Psoas muscle (tissue), 7 donors: ENCODE measurements at regions not wholly inside any gene's neighbourhood (a gene's known extent, or its start where the extent isn't known, plus 50 kb on each side); places are given as distances from the start of the nearest gene placed in this dataset.
"Not testable (repeated sequence)": the region's sequence is repeated elsewhere in the genome, so short reads cannot be mapped to it uniquely, and the experiment has no call there.

Experiments used
- ATAC-seq, 4 donors: fragments of 200-7000 bp; cut with Tn5 transposase; one replicate each; pipeline ENCODE4 v1.9.1; 2020; ENCODE audit warnings: moderate library complexity in 3 of 4, mild to moderate bottlenecking in 2 of 4
- DNase-seq, 2 donors: peaks; one replicate each; pipeline ENCODE4 v3.0.0-alpha.2; 2020
- H3K27ac ChIP-seq: fragments of 200-600 bp; one replicate; pipeline ENCODE4 v1.8.0; 2022
- H3K27me3 ChIP-seq, 3 donors: fragments of 200-600 bp in 1 of 3; one replicate each; pipeline versions ENCODE4 v1.6.1 to v1.8.0; 2013 to 2022; ENCODE audit warnings: low read length in 2 of 3, mild to moderate bottlenecking in 2 of 3, moderate library complexity in 1 of 3; ENCODE audit not compliant: insufficient read depth in 3 of 3
- H3K36me3 ChIP-seq, 2 donors: fragments of 200-600 bp in 1 of 2; one replicate each; pipeline versions ENCODE4 v1.6.1 to v1.8.0; 2013 to 2022; ENCODE audit warnings: low read depth in 1 of 2, mild to moderate bottlenecking in 1 of 2, moderate library complexity in 1 of 2; ENCODE audit not compliant: insufficient read depth in 1 of 2
- H3K4me1 ChIP-seq: fragments of 200-600 bp; one replicate; pipeline ENCODE4 v1.8.0; 2022
- H3K4me3 ChIP-seq: fragments of 200-600 bp; one replicate; pipeline ENCODE4 v1.8.0; 2022; ENCODE audit warnings: mild to moderate bottlenecking
- H3K9me3 ChIP-seq: fragments of 200-600 bp; one replicate; pipeline ENCODE4 v1.8.0; 2022
- WGBS, 3 donors: extraction: QIAGEN DNeasy Blood & Tissue Kit; methylation state at CpG; one replicate each; pipeline versions ENCODE4 v1.1.6 to v1.1.7; 2013; 5-methylcytosine and 5-hydroxymethylcytosine counted together
- intact Hi-C, 2 donors: fragments of 100-400 bp; cut with DNase I; formaldehyde crosslinking; loops; one replicate each; pipeline versions ENCODE4 v1.11.0 to v1.14.2; 2022
- TF ChIP-seq, protein P1 (sequence below): fragments of 200-600 bp; IDR thresholded peaks from one replicate; pipeline ENCODE4 v1.8.0; 2022; ENCODE audit warnings: antibody characterized with exemption
- donor health status: healthy with polysubstance abuse.
- donor health status: DM: no; HTN: no; CAD: no; lungs with moderate emphysema.
- donor health status: Bipolar disorder and iron deficiency.
- donor health status: healthy.
- donor health status: DM: yes; HTN: yes; CAD: no.
- donor health status: DM: no; HTN: no; CAD: no.
- donor health status: DM: yes; HTN: yes; CAD: no.

- Histone ChIP-seq H3K4me3 (no peak overlapping the region), H3K9me3 (no peaks in the 10 kb centered on the region), H3K4me1 (no peaks in the 10 kb centered on the region), H3K36me3 (no peaks in the 10 kb centered on the region), H3K27me3 (no peaks in the 10 kb centered on the region), H3K27ac (no peak overlapping the region)
- ATAC-seq (peak; percentile 33 to 75 (median 64)), DNase-seq (peak; percentile 50 to 68)
- TF ChIP-seq, protein P1, sequence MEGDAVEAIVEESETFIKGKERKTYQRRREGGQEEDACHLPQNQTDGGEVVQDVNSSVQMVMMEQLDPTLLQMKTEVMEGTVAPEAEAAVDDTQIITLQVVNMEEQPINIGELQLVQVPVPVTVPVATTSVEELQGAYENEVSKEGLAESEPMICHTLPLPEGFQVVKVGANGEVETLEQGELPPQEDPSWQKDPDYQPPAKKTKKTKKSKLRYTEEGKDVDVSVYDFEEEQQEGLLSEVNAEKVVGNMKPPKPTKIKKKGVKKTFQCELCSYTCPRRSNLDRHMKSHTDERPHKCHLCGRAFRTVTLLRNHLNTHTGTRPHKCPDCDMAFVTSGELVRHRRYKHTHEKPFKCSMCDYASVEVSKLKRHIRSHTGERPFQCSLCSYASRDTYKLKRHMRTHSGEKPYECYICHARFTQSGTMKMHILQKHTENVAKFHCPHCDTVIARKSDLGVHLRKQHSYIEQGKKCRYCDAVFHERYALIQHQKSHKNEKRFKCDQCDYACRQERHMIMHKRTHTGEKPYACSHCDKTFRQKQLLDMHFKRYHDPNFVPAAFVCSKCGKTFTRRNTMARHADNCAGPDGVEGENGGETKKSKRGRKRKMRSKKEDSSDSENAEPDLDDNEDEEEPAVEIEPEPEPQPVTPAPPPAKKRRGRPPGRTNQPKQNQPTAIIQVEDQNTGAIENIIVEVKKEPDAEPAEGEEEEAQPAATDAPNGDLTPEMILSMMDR: no peak
- intact Hi-C loops: no loop called here
- WGBS, 3 donors: 72 to 75% (median 73%) methylated on average over 3 of the region's 3 CpGs
Observed at GRCh38 chr14:34053666-34054065, 102.8 kb upstream of the EGLN3 start.

GRCh38 chr14:34052658-34053014, 101.8 kb upstream of the EGLN3 start:
- ATAC-seq (peak in 3 of 4 donors; percentile 35 to 51 (median 43)), DNase-seq (peak in 1 of 2 donors; percentile 35)
- H3K27ac ChIP-seq: no peak overlapping the region
- H3K9me3 ChIP-seq: no peaks in the 10 kb centered on the region
- no peaks in the 10 kb centered on the region for H3K4me1 ChIP-seq
- H3K27me3 ChIP-seq: no peaks in the 10 kb centered on the region
- no peaks in the 10 kb centered on the region for H3K36me3 ChIP-seq
- 82 to 98% (median 89%) methylated on average over 5 of the region's 5 CpGs for WGBS, 3 donors
- no peak overlapping the region for H3K4me3 ChIP-seq
- TF ChIP-seq, protein P1: no peak
- intact Hi-C loops: no loop called here

- WGBS, 3 donors: 69 to 81% (median 74%) methylated on average over 5 of the region's 5 CpGs
- Histone ChIP-seq H3K36me3 (no peaks in the 10 kb centered on the region), H3K27ac (no peak overlapping the region), H3K4me3 (no peak overlapping the region), H3K27me3 (no peaks in the 10 kb centered on the region), H3K9me3 (no peaks in the 10 kb centered on the region), H3K4me1 (no peaks in the 10 kb centered on the region)
- intact Hi-C loops: no loop called here
- TF ChIP-seq, protein P1: no peak
- DNase-seq (peak in 1 of 2 donors; percentile 24), ATAC-seq (peak in 3 of 4 donors; percentile 42 to 52 (median 46))
Observed at GRCh38 chr14:34051966-34052657, 101.2 kb upstream of the EGLN3 start.

DNA sequence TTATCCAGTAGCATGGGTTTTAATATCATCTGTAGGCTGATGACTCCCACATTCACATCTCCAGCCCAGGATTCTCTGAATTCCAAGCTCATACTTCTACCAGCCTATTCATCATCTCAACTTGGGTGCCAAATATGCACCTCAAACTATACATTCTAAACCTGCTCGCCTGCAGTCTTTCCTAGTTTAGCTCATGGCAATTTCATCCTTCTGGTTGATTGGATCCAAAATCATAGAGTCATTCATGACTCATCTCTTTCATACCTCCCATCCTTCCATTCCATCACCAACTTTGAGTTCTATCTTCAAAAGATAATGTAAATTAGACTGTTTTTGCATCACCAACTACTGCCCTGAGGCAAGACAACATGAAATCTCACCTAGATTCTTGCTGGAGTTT, 99.7 kb upstream of the EGLN3 start:
- intact Hi-C loops: no loop called here
- Histone ChIP-seq H3K36me3 (no peaks in the 10 kb centered on the region), H3K27ac (no peak overlapping the region), H3K27me3 (no peaks in the 10 kb centered on the region), H3K9me3 (no peaks in the 10 kb centered on the region), H3K4me1 (no peaks in the 10 kb centered on the region), H3K4me3 (no peak overlapping the region)
- WGBS, 3 donors: 97 to 100% (median 98%) methylated on average over 1 of the region's 1 CpG
- no peak for ATAC-seq
- TF ChIP-seq, protein P1: no peak
- no peak for DNase-seq

DNA sequence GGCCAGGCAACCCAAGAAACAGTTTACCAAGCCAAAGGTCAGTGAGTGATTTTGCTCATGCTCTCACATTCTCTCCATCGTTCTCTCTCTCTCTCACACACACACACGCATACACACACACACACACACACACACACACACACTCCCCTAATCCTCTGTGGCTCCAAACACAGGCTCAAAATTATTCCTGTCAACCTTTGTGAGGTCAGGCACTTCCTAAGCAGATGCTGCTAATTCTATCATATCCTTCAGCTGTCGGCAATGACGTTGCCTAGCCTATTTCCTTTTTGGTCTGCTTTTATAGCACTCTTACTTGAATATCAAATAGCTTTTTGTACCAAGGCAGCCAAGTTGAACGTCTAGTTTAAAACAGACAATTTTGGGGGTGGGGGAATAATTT, 98.9 kb upstream of the EGLN3 start:
- Histone ChIP-seq H3K4me1 (no peaks in the 10 kb centered on the region), H3K9me3 (no peaks in the 10 kb centered on the region), H3K4me3 (no peak overlapping the region), H3K27ac (no peak overlapping the region), H3K27me3 (no peaks in the 10 kb centered on the region), H3K36me3 (no peaks in the 10 kb centered on the region)
- WGBS, 3 donors: 16 to 20% (median 18%) methylated on average over 5 of the region's 5 CpGs
- ATAC-seq (peak in 1 of 4 donors; percentile 47), DNase-seq (no peak)
- TF ChIP-seq, protein P1: no peak
- intact Hi-C loops: no loop called here

GRCh38 chr14:34049187-34049586, 98.3 kb upstream of the EGLN3 start:
- DNase-seq, H3K4me3 ChIP-seq, H3K27ac ChIP-seq, intact Hi-C loops, H3K27me3 ChIP-seq, H3K4me1 ChIP-seq, ATAC-seq, H3K9me3 ChIP-seq, H3K36me3 ChIP-seq: not testable (repeated sequence)
- 96 to 98% (median 96%) methylated on average over 7 of the region's 7 CpGs for WGBS, 3 donors
